Body of pancreas (tissue), 4 donors: ENCODE measurements at regions not wholly inside any gene's neighbourhood (a gene's known extent, or its start where the extent isn't known, plus 50 kb on each side); places are given as distances from the start of the nearest gene placed in this dataset.

Source experiments
- CTCF ChIP-seq, 7 experiments: fragments of 450-650 bp in 4 of 7; fragments of 200-600 bp in 3 of 7; sonication (generic) in 3 of 7; IDR thresholded peaks; one replicate each; pipeline ENCODE4 v1.5.1; 2016 to 2019; ENCODE audit warnings: antibody characterized with exemption in 7 of 7
- POLR2A ChIP-seq, 3 donors: fragments of 450-650 bp; IDR thresholded peaks; one replicate each; pipeline ENCODE4 v1.6.1; 2016; ENCODE audit warnings: antibody characterized with exemption in 3 of 3, mild to moderate bottlenecking in 2 of 3

GRCh38 chr15:53827355-53827754 lies 67.9 kb upstream of the WDR72 start:
- no peak for TF ChIP-seq CTCF (IDR thresholded peaks at IDR 0.05)
- no peak for TF ChIP-seq POLR2A (IDR thresholded peaks at IDR 0.05)
